Heart right ventricle (tissue), 16 donors: ENCODE measurements at regions not wholly inside any gene's neighbourhood (a gene's known extent, or its start where the extent isn't known, plus 50 kb on each side); places are given as distances from the start of the nearest gene placed in this dataset.

Experiments
- ATAC-seq, 8 donors: fragments of 200-7000 bp; cut with Tn5 transposase; one replicate each; pipeline ENCODE4 v1.9.1; 2020; ENCODE audit warnings: mild to moderate bottlenecking in 8 of 8, moderate library complexity in 8 of 8, moderate number of reproducible peaks in 1 of 8
- DNase-seq, 2 donors: peaks; one replicate each; pipeline ENCODE4 v3.0.0-alpha.2; 2020
- H3K27ac ChIP-seq, 10 donors: fragments of 200-600 bp; sonication (generic) in 2 of 10; one replicate each; pipeline versions ENCODE4 v1.5.0 to v1.8.0; 2020 to 2022; ENCODE audit warnings: mild to moderate bottlenecking in 3 of 10
- H3K27me3 ChIP-seq, 7 donors: fragments of 200-600 bp; one replicate each; pipeline ENCODE4 v1.8.0; 2021 to 2022; ENCODE audit warnings: mild to moderate bottlenecking in 2 of 7
- H3K36me3 ChIP-seq, 9 donors: fragments of 200-600 bp; sonication (generic) in 1 of 9; one replicate each; pipeline versions ENCODE4 v1.5.0 to v1.8.0; 2020 to 2022; ENCODE audit warnings: mild to moderate bottlenecking in 2 of 9
- H3K4me1 ChIP-seq, 9 donors: fragments of 200-600 bp; sonication (generic) in 1 of 9; one replicate each; pipeline versions ENCODE4 v1.5.0 to v1.8.0; 2020 to 2022; ENCODE audit warnings: mild to moderate bottlenecking in 4 of 9
- H3K4me3 ChIP-seq, 10 donors: fragments of 200-600 bp; sonication (generic) in 2 of 10; one replicate each; pipeline versions ENCODE4 v1.5.0 to v1.8.0; 2020 to 2022; ENCODE audit warnings: mild to moderate bottlenecking in 7 of 10, moderate library complexity in 2 of 10
- H3K9me3 ChIP-seq, 11 donors: fragments of 200-600 bp in 10 of 11; sonication (generic) in 2 of 11; one replicate each; pipeline versions ENCODE4 v1.5.0 to v1.8.0; 2013 to 2022; ENCODE audit warnings: mild to moderate bottlenecking in 2 of 11, control low read depth in 1 of 11, moderate library complexity in 1 of 11
- WGBS, 2 donors: extraction: QIAGEN DNeasy Blood & Tissue Kit; methylation state at CpG; one replicate each; pipeline ENCODE4 v1.1.7; 2013; ENCODE audit warnings: inconsistent platforms in 1 of 2; 5-methylcytosine and 5-hydroxymethylcytosine counted together
- intact Hi-C, 10 donors: fragments of 100-400 bp; cut with DNase I; formaldehyde crosslinking; loops; one replicate each; pipeline versions ENCODE4 v1.11.1 to v1.14.2; 2022
- TF ChIP-seq, protein P1 (sequence below), 9 donors: fragments of 200-600 bp; sonication (generic) in 2 of 9; IDR thresholded peaks; one replicate each; pipeline versions ENCODE4 v1.5.0 to v1.8.0; 2021 to 2022; ENCODE audit warnings: antibody characterized with exemption in 9 of 9, mild to moderate bottlenecking in 5 of 9, moderate library complexity in 1 of 9
- donor health status: Arrhythmogenic right ventricular cardiomyopathy.
- donor health status: ischemic (EF 13 %, LVEDD 7.1; RV severe dilation, severe dysfunction).
- donor health status: healthy with polysubstance abuse.
- donor health status: DM: no; HTN: yes; CAD: no.
- donor health status: DM: no; HTN: no; CAD: no.
- donor health status: ischemic (EF 25% LVEDD 6.9; RV normal size, moderate dysfunction).
- donor health status: ischemic (EF 25% LVEDD 5.7; RV mildly dilated, moderate dysfunction).
- donor health status: healthy.
- donor health status: DM: yes; HTN: yes; CAD: no.
- donor health status: Ischemic cardiomyopathy.
- donor health status: ischemic (EF 35%, LVEDD 5.7; RV mildly dilated, moderate dysfunction).
- donor health status: nonischemic (EF 11% LVEDD 7.7; RV severe dilation, severe dysfunction).
- donor health status: DM: yes; HTN: yes; CAD: no.
- donor health status: PGD.
- donor health status: ischemic (EF 29% LVEDD 5.4; RV normal size, mild dysfunction).
- donor health status: nonischemic (EF 23%, LVEDD 6.1; RV moderate dilation, normal function).

GRCh38 chr13:108033800-108034707 lies 181.3 kb downstream of the LIG4 start:
- Histone ChIP-seq H3K4me1 (no peaks in the 10 kb centered on the region), H3K27me3 (peaks cover 0 to 7% (median 0%) of the 10 kb centered on the region in 7 donors), H3K4me3 (no peak overlapping the region), H3K36me3 (no peaks in the 10 kb centered on the region), H3K9me3 (no peaks in the 10 kb centered on the region), H3K27ac (no peak overlapping the region)
- intact Hi-C loops: no loop called here
- ATAC-seq (no peak), DNase-seq (no peak)
- TF ChIP-seq, protein P1, sequence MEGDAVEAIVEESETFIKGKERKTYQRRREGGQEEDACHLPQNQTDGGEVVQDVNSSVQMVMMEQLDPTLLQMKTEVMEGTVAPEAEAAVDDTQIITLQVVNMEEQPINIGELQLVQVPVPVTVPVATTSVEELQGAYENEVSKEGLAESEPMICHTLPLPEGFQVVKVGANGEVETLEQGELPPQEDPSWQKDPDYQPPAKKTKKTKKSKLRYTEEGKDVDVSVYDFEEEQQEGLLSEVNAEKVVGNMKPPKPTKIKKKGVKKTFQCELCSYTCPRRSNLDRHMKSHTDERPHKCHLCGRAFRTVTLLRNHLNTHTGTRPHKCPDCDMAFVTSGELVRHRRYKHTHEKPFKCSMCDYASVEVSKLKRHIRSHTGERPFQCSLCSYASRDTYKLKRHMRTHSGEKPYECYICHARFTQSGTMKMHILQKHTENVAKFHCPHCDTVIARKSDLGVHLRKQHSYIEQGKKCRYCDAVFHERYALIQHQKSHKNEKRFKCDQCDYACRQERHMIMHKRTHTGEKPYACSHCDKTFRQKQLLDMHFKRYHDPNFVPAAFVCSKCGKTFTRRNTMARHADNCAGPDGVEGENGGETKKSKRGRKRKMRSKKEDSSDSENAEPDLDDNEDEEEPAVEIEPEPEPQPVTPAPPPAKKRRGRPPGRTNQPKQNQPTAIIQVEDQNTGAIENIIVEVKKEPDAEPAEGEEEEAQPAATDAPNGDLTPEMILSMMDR (IDR thresholded peaks at IDR 0.05): no peak
- 67 to 83% methylated on average over 3 of the region's 3 CpGs for WGBS, 2 donors

- intact Hi-C loops: no loop called here
- Histone ChIP-seq H3K27me3 (peaks cover 0 to 7% (median 0%) of the 10 kb centered on the region in 7 donors), H3K36me3 (no peaks in the 10 kb centered on the region), H3K4me1 (no peaks in the 10 kb centered on the region), H3K4me3 (no peak overlapping the region), H3K9me3 (no peaks in the 10 kb centered on the region), H3K27ac (no peak overlapping the region)
- ATAC-seq (no peak), DNase-seq (no peak)
- TF ChIP-seq, protein P1 (IDR thresholded peaks at IDR 0.05): no peak
- WGBS, 2 donors: 72 to 81% methylated on average over 5 of the region's 5 CpGs
Measured at GRCh38 chr13:108031865-108032264, 183.5 kb downstream of the LIG4 start.

GRCh38 chr13:108030769-108031168 lies 184.6 kb downstream of the LIG4 start:
- H3K4me1 ChIP-seq: no peaks in the 10 kb centered on the region
- intact Hi-C loops: no loop called here
- no peak for ATAC-seq
- 18 to 57% methylated on average over 1 of the region's 1 CpG for WGBS, 2 donors
- no peaks in the 10 kb centered on the region for H3K36me3 ChIP-seq
- DNase-seq: no peak
- no peak overlapping the region for H3K27ac ChIP-seq
- H3K4me3 ChIP-seq: no peak overlapping the region
- H3K27me3 ChIP-seq: peaks cover 0 to 7% (median 0%) of the 10 kb centered on the region in 7 donors
- no peaks in the 10 kb centered on the region for H3K9me3 ChIP-seq
- TF ChIP-seq, protein P1 (IDR thresholded peaks at IDR 0.05): no peak

- TF ChIP-seq, protein P1 (IDR thresholded peaks at IDR 0.05): no peak
- peaks cover 0 to 2% (median 0%) of the 10 kb centered on the region in 7 donors for H3K27me3 ChIP-seq
- no peak for DNase-seq
- no peak overlapping the region for H3K27ac ChIP-seq
- no peaks in the 10 kb centered on the region for H3K4me1 ChIP-seq
- 66 to 76% methylated on average over 3 of the region's 3 CpGs for WGBS, 2 donors
- no peaks in the 10 kb centered on the region for H3K9me3 ChIP-seq
- intact Hi-C loops: no loop called here
- no peaks in the 10 kb centered on the region for H3K36me3 ChIP-seq
- no peak for ATAC-seq
- no peak overlapping the region for H3K4me3 ChIP-seq
Measured at GRCh38 chr13:108026680-108027410, 188.5 kb downstream of the LIG4 start.
